ENCODE measurements at regions not wholly inside any gene's neighbourhood (a gene's known extent, or its start where the extent isn't known, plus 50 kb on each side); places are given as distances from the start of the nearest gene placed in this dataset.

DNA sequence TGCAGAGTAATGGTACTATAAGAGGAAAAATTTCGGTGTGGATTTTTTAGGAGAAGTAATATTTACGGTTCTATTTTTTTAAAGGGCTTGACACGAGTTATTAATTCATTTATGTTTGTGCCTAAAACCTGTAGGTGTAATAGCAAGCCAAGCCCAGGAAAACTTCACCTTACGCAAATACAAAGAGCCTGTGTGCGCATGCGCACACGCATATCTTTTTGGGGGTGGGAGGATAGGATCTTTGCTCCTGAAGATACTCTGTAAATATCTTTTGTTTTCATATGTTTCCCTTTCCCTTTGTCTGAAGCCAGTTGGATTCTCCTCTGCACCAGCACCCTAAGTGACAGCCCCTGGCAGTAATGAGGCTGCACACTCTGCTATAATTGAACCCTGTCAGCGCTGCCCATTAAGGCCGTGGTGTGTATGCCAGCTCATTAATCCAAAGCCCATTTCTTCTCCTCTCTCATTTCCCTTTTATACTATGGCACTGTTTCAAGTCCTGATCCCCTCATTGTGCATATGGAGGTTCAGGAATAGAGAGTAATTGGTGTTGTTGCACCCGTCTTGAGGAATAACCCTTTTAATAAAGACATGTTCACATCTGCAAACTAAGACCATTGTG lies 327.2 kb upstream of the E2F7 start:
- DNase-seq = no peak

DNA sequence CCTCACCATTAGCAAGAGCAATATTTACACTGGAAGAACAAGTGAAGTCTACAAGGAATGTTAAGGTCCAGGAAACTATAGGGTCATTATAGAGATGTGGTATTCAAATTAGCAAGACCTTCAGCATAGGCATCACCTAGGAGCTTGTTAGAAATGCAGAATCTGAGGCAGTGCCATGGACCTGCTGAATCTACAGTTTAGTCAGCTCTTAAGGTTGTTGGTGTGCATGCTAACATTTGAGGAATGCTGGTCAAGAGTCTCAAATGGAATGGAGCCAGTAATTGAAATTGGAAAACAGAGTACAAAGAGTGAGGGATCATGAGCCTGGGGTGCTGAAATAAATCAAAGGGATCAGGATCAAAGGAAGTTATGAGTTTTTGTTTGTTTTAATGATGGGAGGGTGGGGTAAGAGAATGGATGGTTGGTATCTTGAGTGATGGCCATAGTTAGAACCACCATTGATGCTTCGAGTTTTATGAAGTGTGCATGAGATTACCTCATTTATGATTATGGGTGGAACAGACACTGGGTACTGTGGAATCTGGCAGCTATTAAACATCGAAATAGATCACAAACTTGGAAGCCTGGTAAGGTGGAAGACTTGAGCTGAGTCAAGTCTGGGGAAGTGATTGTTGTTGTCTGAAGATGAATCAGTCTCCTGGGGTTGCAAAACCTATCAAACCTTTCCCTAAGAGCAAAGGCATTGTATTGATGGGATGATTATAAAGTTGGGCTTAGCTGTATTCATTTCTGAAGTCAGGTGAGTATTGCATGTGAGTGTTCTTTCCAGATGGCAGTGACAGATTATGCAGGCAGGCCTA lies 323.3 kb upstream of the E2F7 start:
- no peak for DNase-seq

GRCh38 chr12:77387671-77388070 lies 322.3 kb upstream of the E2F7 start:
- no peak for DNase-seq

DNA sequence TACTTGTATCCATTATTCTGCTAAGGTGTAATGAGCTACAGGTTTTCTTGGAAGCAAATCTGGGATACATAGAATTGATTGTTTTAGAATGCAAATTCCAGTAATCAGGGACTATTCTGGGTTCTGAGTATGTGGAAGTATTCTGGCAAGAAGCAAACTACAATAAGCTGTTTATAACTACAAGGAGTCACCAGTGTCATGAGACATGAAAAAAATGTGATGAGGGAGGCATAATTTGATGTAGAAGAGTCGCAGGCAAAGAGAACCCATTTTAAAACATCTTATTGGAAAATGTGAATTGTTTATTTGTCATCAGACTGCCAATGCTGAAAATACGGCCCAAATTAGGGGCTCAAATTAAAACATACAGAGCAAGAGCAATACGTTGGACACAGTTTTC lies 321.8 kb upstream of the E2F7 start:
- DNase-seq = no peak

DNA sequence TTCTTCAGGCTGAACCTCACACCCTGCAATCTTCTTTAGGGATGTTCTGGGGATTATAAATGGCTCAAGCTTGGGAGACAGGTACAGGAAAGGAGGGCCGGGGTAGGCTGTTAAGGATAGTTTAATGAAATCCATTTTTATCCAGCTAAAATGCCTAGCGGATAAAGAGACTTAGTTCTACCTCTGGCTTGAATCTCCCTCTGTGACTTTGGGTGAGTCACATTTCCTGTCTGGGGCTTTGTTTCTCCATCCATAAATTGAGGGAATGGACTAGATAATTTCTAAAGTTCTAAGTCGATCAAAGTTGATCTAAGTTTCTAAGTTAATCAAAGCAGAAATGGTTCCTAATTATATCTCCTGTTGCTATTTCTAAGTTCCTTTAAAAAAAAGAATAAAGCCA lies 319.6 kb upstream of the E2F7 start:
- DNase-seq = no peak

DNA sequence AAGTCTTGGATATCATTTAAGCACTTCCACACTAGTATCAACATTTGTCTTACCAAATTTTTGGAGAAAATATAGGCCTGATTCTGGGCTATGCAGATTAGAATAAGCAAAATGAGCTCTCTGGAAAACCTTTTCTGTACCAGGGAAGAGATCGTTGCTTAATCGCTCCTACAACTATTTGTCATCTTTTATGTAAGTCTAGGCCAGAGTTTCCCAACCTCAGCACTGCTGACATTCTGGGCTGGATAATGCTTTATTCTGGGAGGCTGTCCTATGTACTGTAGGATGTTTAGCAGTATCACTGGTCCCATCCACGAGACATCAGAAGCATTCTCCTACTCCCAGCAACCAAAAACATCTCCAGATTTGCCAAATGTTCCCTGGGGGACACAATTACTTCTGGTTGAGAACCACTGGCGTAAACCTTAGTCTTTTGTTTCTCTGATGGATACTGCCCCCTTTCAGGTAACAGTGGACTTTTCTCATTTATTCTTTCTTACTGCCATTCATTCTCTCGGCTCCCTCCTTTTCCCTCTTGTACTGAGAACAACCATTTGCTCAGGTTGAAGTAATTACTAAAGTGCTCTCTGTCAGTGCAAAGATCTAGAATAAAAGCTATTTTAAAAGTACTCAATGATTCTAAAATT lies 316.9 kb upstream of the E2F7 start:
- no peak for DNase-seq

GRCh38 chr12:77377622-77378021 lies 312.3 kb upstream of the E2F7 start:
- DNase-seq = no peak

- no peak for DNase-seq
These were observed 311.7 kb upstream of the E2F7 start for GRCh38 chr12:77377116-77377515.

DNA sequence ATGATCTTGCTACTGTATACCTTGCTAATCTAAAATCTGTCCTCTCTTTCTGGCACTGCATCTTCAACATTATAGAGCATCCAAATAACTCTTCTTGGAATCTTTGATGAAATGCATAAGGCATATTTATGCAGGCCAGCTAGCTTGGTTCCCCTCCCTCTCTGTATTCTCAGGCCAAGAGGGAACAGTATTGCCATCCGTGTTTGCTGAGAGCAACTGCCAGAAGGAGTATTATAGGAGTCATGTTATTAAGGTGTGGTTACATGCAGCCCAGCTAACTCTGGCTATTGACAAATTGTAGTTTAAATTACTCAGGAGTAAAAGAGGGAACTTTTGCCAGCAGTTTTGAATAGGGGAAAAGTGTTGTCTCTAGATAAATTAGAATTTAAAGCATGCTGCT lies 309.3 kb upstream of the E2F7 start:
- DNase-seq = no peak

- DNase-seq = no peak
These were observed 307.1 kb upstream of the E2F7 start for GRCh38 chr12:77372494-77372893.

DNA sequence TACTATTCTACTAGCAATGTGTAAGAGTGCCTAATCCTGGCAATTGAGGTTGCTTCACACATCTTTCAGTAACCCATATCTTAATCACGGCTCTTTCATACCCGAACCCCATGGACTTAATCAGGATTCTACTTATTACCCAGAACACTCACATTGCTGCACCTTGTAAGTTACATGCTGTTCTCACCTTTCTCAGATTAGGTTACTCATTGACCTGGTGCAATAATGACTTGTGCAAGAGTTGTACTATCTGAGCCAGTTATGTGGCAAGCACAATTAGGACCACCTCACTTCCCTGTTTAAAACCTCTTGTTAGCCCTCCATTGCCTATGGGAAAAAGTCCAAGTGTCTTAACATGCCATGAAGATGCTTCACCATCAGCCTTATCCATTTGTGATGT lies 306.7 kb upstream of the E2F7 start:
- DNase-seq = no peak

DNA sequence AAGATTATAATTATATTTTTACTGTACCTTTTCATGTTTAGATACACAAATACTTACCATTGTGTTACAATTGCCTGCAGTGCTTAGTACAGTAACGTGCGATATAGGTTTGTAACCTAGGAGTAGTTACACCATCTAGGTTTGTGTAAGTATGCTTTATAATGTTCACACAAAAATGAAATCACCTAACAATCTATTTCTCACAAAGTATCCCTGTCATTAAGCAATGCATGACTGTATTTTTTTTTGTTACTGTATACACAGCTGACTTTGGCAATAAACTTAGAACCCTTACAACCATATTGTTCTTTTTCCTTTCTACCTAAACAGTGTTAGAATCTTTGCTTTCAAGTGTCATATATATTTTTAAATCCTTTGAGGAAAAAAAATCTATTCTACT lies 303.0 kb upstream of the E2F7 start:
- DNase-seq = no peak

DNA sequence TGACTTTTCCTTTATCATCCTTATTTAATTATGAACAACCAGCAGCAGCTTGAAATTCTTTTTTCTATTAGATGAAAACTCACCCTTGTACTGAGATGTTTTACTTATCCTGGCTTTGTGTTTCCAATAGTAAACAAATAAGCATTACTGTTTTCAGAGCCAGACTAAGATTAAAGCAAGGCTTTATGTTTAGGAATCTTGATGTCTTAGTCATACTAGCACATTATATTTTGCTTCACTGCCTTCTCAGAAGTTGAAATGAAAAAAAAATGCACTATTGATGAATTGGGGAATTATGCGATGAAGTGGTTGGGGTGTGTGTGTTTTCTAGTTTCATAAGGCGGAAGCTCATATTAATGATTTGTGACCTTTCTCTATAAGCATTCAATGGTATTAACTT lies 301.2 kb upstream of the E2F7 start:
- no peak for DNase-seq

GRCh38 chr12:77364400-77364799 lies 299.0 kb upstream of the E2F7 start:
- DNase-seq = no peak

- no peak for DNase-seq
These were observed 297.3 kb upstream of the E2F7 start for GRCh38 chr12:77362509-77363210.

GRCh38 chr12:77357655-77358054 lies 292.3 kb upstream of the E2F7 start:
- no peak for DNase-seq

- DNase-seq = no peak
These were observed 289.5 kb upstream of the E2F7 start for GRCh38 chr12:77354766-77355362.

- DNase-seq = no peak
These were observed 287.6 kb upstream of the E2F7 start for GRCh38 chr12:77352946-77353345.

- no peak for DNase-seq
These were observed 286.5 kb upstream of the E2F7 start for GRCh38 chr12:77351860-77352259.

GRCh38 chr12:77349689-77350370 lies 284.5 kb upstream of the E2F7 start:
- no peak for DNase-seq

GRCh38 chr12:77347017-77347416 lies 281.6 kb upstream of the E2F7 start:
- no peak for DNase-seq

DNA sequence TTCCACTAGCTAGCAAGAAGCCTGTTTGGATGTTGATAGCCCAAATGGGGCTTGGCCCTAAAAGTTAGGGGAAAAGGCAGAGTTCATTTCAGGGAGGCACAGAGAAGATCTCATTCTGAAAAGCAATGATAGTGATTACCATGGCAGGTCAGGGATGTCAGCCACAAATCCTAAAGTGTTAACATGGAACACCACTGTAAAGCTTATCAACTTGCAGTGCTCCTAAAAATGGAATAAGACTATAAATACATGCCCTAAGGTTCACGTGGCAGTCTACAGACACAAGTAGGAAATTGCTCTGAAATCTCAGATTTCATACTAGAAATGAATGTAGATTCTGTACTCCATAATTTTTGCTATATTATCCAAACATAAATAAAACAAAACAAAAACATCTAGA lies 280.0 kb upstream of the E2F7 start:
- DNase-seq = no peak

GRCh38 chr12:77344651-77345050 lies 279.3 kb upstream of the E2F7 start:
- DNase-seq = no peak

Measured in hippocampal formation (tissue), 2 donors.